ENCODE measurements at regions not wholly inside any gene's neighbourhood (a gene's known extent, or its start where the extent isn't known, plus 50 kb on each side); places are given as distances from the start of the nearest gene placed in this dataset.

GRCh38 chr14:42459171-42459685, 852.6 kb downstream of the LRFN5 start:
- no peak for DNase-seq

GRCh38 chr14:42441615-42442014, 834.9 kb downstream of the LRFN5 start:
- DNase-seq, result no peak

- no peak for DNase-seq
These were observed 831.1 kb downstream of the LRFN5 start for GRCh38 chr14:42437809-42438208.

DNA sequence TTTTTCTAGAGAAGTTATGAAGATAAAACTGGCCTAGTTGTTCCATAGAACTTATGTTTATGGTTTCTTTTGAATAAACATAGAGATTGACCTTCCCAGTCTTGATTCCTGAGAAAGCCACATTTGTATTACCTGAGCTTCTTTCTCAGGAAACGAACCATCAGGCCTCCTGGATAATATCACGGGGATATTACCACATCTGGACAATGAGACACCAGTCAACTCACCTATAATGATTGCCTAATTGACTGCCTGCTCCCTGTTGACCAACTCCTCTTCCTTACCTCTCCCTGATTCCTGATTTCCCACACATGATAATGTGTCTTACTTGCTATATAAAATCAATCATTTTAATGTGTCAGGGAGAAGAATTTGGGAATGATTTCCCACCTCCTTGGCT, 822.7 kb downstream of the LRFN5 start:
- DNase-seq, result no peak

DNA sequence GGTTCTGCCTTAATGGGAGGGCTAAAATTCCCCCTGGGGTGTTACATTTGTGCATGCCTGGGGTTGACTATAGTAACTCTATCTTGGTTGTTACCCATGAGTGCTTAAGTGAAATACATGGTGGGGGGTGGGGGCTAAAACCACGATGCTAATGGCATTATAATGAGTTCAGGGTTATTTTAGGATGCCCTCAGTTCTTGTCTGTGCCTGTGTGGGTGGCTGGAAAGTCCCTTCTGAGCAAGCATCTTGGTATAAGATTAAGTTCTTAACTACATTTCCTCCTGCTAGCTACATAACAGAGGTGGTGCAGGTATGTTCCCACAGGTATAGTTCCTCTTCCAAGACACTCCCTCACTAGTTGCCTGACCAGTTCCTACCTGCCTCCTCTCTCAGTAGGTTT, 822.3 kb downstream of the LRFN5 start:
- no peak for DNase-seq

DNA sequence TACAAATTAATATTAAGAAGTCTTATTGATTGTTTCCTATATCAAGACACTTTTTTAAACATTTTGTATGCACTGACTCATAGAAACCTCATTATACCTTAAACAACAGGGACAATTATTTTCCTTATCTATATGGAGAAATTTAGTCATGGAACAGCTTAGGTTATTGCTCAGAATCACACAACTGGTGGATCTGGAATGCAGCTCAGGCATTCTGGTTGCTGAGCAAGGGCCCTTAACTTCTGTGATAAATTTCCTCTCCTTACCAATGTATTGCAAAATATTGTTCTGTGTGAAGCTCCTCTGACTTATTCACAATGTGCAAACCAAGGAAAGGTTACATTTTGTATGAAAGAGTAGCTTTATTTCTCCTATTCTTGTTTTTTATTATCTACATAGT, 817.8 kb downstream of the LRFN5 start:
- DNase-seq, result no peak

- no peak for DNase-seq
These were observed 814.9 kb downstream of the LRFN5 start for GRCh38 chr14:42421377-42422078.

- DNase-seq, result no peak
These were observed 813.4 kb downstream of the LRFN5 start for GRCh38 chr14:42420071-42420470.

DNA sequence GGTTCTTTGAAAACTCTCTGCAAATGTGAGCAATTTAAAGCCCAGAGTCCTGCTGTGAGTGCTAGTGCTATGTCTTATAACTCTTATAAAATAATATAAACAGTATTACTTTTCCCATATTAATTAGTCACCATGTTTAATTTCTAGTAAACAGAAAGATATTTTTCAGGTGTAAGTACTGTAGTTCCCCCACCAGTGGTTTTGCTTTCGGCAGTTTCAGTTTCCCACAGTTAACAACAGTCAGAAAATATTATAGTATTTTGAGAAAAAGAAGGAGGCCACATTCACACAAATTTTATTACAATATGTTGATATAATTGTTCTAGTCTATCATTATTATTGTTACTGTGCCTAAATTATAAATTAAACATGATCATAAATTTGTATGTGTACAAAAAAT, 800.5 kb downstream of the LRFN5 start:
- no peak for DNase-seq

GRCh38 chr14:42391146-42391834, 784.6 kb downstream of the LRFN5 start:
- no peak for DNase-seq

GRCh38 chr14:42378880-42379279, 772.2 kb downstream of the LRFN5 start:
- DNase-seq, result no peak

DNA sequence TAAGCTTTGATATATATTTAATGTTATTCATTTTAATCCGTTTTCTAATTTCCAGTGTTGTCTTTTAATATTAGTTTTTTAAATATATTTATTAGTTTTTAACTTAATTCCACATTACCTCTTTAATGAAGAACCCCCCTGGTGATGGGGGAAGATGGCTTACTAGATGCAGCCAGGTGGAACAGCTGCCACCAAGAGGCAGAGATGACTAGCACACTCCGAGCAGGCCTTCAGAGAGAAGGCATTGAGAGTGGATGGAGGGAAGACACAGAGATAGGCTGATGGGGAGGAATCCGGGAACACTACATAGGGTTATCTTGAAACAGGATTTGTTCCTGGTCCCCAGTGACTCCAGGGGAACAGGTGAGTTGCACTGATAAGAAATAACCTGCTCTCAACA, 771.6 kb downstream of the LRFN5 start:
- no peak for DNase-seq

- no peak for DNase-seq
These were observed 767.7 kb downstream of the LRFN5 start for GRCh38 chr14:42374332-42374731.

DNA sequence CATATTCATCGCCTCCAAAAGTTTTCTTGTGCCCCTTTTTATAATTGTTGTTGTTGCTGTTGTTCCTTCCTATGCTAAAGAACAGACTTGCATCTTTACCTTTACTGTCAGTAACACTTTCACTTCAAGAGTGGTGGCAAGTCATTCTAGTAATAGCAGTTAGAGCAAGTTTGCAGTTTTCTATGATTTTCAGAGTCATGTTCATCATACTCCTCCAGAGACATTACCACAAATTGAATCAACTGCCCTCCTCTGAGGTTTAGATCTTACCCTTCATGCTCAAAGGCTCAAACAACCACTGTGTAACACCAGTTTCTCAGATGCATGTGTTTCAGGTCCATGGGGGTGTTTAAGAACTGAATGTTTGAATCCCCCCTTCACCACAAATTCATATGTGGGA, 763.4 kb downstream of the LRFN5 start:
- no peak for DNase-seq

DNA sequence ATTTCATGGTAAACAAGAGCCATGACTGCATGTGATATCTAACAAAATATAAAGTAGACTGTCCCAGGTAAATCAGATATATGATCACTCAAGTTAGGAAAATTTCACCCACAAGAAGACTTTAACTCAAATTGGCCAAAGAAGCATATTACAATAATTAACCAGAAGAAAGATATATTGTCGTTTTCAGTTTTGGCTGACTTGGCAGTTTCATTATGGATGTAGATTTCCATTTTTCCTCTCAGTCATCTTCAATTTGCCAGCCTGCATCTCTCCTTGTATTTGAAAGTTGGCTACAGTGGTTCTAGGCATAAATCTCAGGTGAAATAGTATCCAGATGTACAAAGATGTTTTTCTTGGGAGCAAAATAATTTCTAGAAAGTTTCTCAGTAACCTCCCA, 761.6 kb downstream of the LRFN5 start:
- DNase-seq, result no peak

GRCh38 chr14:42353315-42353714, 746.6 kb downstream of the LRFN5 start:
- DNase-seq, result no peak

DNA sequence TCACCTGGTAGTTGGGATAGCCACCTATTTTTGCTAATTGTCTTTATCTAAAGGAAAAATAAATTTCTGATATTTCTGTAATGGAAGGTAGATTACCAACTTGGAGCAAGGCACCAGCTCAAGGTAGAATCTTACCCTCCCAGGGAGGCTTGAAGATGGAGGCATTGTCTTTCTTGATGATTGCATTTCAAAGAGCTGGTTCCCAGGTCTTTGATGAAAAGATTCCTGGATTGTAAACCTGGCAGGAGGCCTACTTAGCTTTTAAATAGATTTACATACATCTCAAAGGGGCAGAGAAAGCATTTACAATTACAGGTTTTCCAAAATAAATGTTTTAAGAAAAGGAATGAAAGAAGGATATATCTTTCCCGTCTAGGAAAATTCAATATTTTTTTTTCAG, 729.2 kb downstream of the LRFN5 start:
- DNase-seq, result no peak

- no peak for DNase-seq
These were observed 728.3 kb downstream of the LRFN5 start for GRCh38 chr14:42334931-42335330.

DNA sequence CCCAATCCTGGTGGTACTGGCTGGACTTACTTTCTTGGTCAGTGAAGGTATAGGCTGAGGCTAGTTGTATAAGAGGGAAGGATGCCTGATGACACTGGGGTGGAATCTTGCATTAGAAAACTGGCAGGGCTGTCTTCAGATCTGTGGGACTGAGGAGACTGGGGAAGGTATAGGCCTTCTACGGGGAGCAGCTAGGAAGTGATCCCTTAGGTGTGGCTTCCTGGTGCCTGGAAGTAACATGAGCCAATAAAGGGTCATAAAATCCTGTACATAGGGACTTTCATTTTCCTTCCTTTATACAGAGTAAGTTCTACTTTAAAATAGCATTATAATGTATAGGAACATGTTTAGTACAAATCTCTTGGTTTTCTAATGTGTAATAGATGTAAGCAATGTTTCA, 716.8 kb downstream of the LRFN5 start:
- DNase-seq, result no peak

- no peak for DNase-seq
These were observed 716.0 kb downstream of the LRFN5 start for GRCh38 chr14:42322531-42323284.

DNA sequence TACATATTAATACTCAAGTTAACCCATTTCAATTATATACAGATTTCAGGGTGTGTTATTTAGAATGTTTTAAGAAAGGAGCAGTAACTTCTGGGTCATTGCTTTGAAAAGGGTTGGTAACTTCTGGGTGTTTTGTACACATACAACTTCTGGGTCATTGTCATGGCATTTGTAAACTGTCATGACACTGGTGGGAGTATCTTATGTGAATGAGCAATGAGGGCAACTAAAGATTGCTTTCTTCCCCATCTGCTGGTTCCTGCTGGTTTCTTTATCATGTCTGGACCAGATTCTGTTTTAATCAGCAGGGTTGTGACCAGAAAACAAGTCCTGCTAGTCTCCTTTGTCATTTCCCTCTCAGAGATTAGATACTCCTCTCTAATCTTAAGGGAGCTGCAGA, 713.3 kb downstream of the LRFN5 start:
- no peak for DNase-seq

- DNase-seq, result no peak
These were observed 710.0 kb downstream of the LRFN5 start for GRCh38 chr14:42316693-42317092.

- DNase-seq, result no peak
These were observed 705.2 kb downstream of the LRFN5 start for GRCh38 chr14:42311876-42312275.

Data from CD4-positive, alpha-beta T cell treated with Interleukin-21 for 1 hour (primary cell).